ES-I3 (cell line): ENCODE measurements at regions not wholly inside any gene's neighbourhood (a gene's known extent, or its start where the extent isn't known, plus 50 kb on each side); places are given as distances from the start of the nearest gene placed in this dataset.
"Not testable (repeated sequence)": the region's sequence is repeated elsewhere in the genome, so short reads cannot be mapped to it uniquely, and the experiment has no call there.

Experiments
- H3K36me3 ChIP-seq: 2 replicates; pipeline ENCODE4 v1.6.1; 2013; ENCODE audit warnings: mild to moderate bottlenecking, low read length, control low read depth, moderate library complexity; ENCODE audit not compliant: insufficient read depth
- H3K4me1 ChIP-seq: 2 replicates; pipeline ENCODE4 v1.6.1; 2013; ENCODE audit warnings: mild to moderate bottlenecking, control low read depth, low read length; ENCODE audit not compliant: insufficient read depth
- H3K9ac ChIP-seq: 2 replicates; pipeline ENCODE4 v1.6.1; 2013; ENCODE audit warnings: low read depth, mild to moderate bottlenecking, low read length, moderate library complexity
- H3K9me3 ChIP-seq: 2 replicates; pipeline ENCODE4 v1.6.1; 2013; ENCODE audit warnings: mild to moderate bottlenecking, low read length, moderate library complexity; ENCODE audit not compliant: control insufficient read depth, insufficient read depth

DNA sequence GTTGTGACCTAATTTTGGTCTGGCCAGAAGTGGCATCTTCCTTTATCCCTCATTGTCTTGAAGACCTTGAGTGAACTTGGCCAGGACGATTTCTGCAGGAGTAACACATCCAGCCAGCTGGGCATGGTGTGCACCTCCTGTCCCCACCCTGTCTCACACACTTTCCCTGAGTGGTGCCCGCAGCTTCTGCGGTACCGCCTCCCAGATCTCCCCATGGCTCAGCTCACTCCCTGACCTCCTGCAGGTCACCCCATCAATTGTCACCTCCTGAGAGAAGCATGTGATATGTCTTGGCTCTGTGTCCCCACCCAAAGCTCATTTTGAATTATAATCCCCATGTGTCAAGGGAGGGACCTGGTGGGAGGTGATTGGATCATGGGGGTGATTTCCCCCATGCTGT lies 50.2 kb upstream of the TP53I11 start:
- H3K9me3 ChIP-seq: no peaks in the 10 kb centered on the region
- H3K36me3 ChIP-seq: no peaks in the 10 kb centered on the region
- H3K4me1 ChIP-seq: no peaks in the 10 kb centered on the region
- H3K9ac ChIP-seq: no peak overlapping the region

DNA sequence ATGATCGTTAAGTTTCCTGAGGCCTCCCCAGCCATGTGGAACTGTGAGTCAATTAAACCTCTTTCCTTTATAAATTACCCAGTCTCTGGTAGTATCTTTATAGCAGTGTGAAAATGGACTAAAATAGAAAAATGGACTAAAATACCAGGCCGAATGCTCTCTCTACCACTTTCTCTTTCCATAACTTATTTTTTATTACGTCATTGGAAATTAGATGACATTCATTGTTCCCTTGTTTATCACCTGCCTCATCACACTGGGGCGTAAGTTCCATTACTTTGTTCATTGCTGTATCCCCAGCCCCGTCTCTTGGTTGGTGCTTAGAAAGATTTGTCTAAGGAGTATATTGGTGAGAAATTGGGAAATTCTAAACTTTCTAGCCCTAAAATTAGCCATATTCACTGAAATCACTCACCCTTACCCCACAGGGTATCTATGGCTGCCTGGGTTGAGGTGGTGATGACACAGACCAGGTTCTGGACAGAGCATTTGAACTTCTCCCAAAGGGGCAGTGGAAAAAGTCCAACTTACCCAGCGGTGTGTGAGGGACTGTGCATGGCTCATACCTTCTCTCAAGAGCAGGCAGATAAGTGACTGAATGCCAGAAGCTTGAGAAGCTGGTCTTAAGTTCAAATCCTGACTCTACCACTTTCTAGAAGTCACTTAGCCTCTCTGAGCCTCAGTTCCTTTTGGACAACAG lies 50.9 kb upstream of the TP53I11 start:
- no peaks in the 10 kb centered on the region for H3K4me1 ChIP-seq
- H3K9ac ChIP-seq: no peak overlapping the region
- H3K36me3 ChIP-seq: no peaks in the 10 kb centered on the region
- H3K9me3 ChIP-seq: no peaks in the 10 kb centered on the region

DNA sequence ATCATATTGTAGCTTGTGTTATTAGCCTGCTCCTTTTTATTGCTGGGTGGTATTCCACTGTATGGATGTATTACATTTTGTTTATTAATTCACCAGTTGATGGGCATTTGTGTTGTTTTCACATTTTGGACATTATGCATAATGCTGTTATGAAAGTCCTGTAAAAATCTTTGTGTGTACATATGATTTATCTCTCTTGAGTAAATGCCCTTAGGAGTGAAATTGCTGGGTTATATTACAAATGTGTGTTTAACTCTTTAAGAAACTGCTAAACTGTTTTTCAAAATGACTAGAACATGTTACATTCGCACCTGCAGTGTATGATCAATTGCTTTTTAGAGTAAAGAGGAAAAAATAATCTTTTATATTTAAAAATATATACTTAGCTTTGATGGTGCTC lies 54.4 kb upstream of the TP53I11 start:
- Histone ChIP-seq H3K9ac (no peak overlapping the region), H3K36me3 (no peaks in the 10 kb centered on the region), H3K4me1 (no peaks in the 10 kb centered on the region), H3K9me3 (no peaks in the 10 kb centered on the region)

DNA sequence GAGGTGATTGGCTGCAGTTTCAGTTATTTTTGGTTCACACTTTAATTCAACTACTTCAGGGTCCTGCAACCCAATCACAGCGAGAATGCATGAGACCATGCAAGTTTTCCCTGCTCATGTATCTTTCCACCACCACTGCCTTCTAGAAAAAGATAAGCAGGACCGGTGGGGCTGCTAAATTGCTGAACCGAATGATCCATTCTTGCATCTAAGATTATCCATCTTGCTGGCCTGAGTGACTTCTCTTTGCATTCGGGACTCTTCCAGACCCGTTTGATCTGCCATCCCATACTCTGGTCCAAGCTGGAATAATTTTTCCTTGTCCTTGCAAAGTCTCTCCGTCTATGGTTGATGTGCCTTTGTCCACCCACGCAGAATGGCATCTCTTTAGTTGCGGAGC lies 56.3 kb upstream of the TP53I11 start:
- no peaks in the 10 kb centered on the region for H3K9me3 ChIP-seq
- no peaks in the 10 kb centered on the region for H3K4me1 ChIP-seq
- no peak overlapping the region for H3K9ac ChIP-seq
- no peaks in the 10 kb centered on the region for H3K36me3 ChIP-seq

DNA sequence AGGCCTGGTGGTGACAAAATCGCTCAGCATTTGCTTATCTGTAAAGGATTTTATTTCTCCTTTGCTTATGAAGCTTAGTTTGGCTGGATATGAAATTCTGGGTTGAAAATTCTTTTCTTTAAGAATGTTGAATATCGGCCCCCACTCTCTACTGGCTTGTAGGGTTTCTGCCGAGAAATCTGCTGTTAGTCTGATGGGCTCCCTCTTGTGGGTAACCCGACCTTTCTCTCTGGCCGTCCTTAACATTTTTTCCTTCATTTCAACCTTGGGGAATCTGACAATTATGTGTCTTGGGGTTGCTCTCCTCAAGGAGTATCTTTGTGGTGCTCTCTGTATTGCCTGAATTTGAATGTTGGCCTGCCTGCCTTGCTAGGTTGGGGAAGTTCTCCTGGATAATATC lies 65.3 kb upstream of the TP53I11 start:
- not testable (repeated sequence) for H3K36me3 ChIP-seq, H3K9me3 ChIP-seq, H3K9ac ChIP-seq, H3K4me1 ChIP-seq

DNA sequence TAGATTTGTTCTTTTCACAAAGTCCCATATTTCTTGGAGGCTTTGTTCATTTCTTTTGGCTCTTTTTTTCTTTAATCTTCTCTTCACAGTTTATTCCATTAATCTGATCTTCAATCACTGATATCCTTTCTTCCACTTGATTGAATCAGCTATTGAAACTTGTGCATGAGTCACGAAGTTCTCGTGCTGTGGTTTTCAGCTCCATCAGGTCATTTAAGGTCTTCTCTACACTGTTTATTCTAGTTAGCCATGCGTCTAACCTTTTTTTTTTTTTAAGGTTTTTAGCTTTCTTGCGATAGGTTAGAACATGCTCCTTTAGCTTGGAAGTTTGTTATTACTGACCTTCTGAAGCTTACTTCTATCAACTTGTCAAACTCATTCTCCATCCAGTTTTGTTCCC lies 65.8 kb upstream of the TP53I11 start:
- H3K4me1 ChIP-seq, H3K9me3 ChIP-seq, H3K36me3 ChIP-seq, H3K9ac ChIP-seq: not testable (repeated sequence)

DNA sequence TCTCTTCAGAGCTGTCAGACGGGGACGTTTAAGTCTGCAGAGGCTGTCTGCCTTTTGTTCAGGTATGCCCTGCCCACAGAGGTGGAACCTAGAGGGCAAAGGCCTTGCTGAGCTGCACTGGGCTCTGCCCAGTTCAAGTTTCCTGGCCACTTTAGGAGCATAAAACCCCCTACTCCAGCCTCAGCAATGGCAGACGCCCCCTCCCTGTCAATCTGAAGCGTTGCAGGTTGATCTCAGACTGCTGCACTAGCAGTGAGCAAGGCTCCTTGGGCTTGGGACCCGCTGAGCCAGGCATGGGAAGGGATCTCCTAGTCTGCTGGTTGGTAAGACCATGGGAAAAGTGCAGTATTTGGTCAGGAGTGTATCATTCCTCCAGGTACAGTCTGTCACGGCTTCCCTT lies 66.6 kb upstream of the TP53I11 start:
- H3K36me3 ChIP-seq: no peaks in the 10 kb centered on the region
- H3K9ac ChIP-seq: no peak overlapping the region
- no peaks in the 10 kb centered on the region for H3K9me3 ChIP-seq
- peaks cover 17% of the 10 kb centered on the region for H3K4me1 ChIP-seq

DNA sequence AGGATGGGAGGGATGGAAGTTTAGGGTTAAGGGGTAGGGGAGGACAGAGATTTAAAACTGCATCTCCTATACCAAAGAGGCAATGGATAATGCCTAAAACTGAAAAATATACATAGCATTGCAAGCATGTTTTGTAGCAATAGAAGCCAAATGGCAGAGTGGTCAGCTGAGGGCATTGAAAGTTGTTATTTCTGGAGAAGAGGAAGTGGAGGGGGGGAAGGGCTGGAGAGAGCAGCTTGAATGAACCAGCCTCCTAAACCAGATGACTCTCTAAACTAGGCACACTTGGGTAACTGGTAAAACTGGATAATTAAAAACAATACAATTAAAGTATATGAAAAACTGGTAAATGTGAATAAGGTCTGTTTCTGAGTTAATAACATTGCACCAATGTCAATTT lies 70.3 kb upstream of the TP53I11 start:
- no peak overlapping the region for H3K9ac ChIP-seq
- H3K36me3 ChIP-seq: no peaks in the 10 kb centered on the region; the same call in 1 of the 2 replicates
- peaks cover 20% of the 10 kb centered on the region for H3K4me1 ChIP-seq
- H3K9me3 ChIP-seq: no peaks in the 10 kb centered on the region

DNA sequence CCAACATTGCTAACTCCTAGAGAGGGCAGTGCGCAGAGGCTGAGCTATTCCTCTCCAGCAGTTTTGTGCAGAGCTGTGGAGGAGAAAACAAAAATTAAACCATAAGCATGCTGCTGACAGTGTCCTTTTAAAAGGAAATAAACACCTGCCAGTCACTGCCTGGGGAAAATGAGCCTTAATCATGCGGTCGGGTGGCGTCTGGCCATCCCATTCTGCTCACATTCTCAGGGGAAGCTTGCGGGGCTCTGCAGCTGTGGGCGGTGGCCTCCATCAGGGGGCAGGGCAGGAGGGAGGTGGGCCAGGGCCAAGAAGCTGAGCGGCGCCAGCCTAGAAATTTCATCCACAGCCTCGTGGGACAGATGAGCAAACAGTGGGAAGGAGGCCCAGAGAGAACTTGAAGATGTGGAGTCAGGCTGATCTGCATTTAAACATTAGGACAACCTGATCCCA lies 71.0 kb upstream of the TP53I11 start:
- Histone ChIP-seq H3K36me3 (no peaks in the 10 kb centered on the region; the same call in 1 of the 2 replicates), H3K9me3 (no peaks in the 10 kb centered on the region), H3K9ac (no peak overlapping the region), H3K4me1 (peaks cover 20% of the 10 kb centered on the region)

DNA sequence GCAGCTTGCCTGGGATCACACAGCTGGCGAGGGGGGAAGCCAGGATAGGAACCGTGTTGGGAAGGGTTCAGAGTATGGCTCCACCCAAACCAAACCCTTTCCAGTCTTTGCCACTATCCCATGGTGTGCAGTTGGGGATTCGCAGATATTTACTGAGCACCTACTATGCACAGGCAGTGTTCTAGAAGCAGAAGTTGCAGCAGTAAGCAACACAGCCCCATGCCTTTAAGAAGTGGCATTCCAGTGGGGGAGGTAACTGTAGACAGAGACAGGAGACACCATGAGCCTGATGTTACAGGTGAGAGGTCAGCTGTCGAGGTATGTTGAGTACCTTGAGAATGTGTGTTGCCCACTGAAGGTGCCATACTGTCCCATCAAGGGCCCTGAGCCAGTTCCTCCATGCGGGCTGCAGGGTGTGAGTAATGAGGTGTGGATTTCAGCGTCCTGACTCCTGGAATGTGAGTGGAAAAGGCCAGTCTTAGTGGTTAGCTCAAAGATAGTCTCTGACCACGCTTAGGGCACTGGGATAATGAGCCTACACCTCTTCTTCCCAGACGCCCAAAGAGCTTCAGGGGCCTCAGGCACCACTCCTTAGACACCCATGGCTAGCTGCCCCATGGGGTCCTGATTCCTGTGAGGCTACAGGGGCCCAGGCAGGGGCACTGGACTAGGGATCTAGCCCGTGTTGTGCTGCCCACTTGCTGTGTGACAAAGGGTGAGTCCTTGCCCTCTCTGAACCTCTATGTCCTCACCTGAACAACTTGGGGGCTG lies 71.8 kb upstream of the TP53I11 start:
- H3K4me1 ChIP-seq: peaks cover 20% of the 10 kb centered on the region
- no peaks in the 10 kb centered on the region; the same call in 1 of the 2 replicates for H3K36me3 ChIP-seq
- no peaks in the 10 kb centered on the region for H3K9me3 ChIP-seq
- H3K9ac ChIP-seq: no peak overlapping the region

DNA sequence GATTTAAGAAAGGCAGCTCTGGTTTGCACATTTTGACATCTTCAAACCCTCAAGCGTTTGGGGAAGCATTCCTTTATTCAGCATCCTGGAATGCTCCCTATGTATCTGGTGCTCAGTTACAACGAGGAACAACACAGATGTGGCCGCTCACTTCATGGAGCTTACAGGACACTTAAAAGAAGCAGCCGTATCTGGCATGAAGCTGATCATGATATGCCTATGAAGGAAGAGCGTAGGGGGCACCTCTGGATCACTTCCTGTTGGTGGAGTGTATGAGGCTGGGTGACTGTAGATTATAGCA lies 72.3 kb upstream of the TP53I11 start:
- Histone ChIP-seq H3K9ac (no peak overlapping the region), H3K4me1 (peaks cover 20% of the 10 kb centered on the region), H3K36me3 (no peaks in the 10 kb centered on the region; the same call in 1 of the 2 replicates), H3K9me3 (no peaks in the 10 kb centered on the region)

DNA sequence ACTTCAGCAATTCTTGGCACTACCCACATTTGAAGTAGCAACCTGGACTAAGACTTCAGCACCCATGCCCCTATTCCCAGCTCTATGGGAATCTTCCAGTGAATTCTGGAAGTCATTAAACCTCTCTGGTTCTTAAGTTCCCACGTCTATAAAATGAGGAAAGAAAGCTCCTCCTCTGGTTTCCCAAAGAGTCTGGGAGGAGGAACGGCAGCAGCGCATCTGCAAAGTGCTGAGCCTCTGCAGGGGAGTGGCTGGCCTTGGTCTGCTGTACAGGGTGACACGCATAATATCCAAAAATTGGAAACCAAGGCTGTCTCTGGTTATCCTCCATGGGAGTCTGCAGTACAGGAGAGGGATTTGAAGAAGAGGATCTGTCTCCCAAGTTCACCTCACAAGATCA lies 73.6 kb upstream of the TP53I11 start:
- H3K9me3 ChIP-seq: no peaks in the 10 kb centered on the region
- H3K9ac ChIP-seq: no peak overlapping the region
- peaks cover 20% of the 10 kb centered on the region for H3K4me1 ChIP-seq
- no peaks in the 10 kb centered on the region; the same call in 1 of the 2 replicates for H3K36me3 ChIP-seq

DNA sequence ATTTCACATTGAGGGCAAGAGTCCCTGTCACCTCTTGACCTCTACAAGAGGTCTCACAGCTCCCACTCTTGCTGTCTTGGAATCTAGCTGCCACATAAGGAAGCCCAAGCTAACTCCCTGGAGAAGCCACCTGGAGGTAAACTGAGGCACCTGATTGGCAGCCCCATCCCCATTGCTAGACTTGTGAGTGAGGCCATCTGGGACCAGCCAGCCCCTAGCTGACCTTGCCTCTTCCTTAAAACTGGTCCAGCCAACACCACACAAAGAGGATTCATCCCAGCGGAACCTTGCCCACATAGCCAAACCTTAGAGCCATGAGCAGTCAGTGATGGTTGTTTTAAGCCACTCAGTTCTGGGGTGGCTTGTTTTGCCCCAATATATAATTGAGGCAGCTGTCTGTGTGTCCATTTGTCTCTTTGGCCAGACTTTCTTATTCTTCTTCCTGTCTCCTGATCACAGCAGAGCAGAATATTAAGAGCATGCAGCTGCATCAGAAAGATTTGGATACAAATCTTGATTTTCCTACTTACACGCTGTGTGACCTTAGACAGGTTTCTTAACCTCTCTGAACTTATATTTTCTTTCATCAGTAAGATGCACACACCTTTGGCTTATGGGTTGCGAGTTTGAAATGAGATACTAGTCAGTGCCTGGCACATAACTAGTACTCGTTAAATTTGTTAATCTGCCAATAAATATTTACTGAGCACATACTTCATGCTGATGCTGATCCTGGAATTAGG lies 74.3 kb upstream of the TP53I11 start:
- no peaks in the 10 kb centered on the region; the same call in 1 of the 2 replicates for H3K36me3 ChIP-seq
- no peak overlapping the region for H3K9ac ChIP-seq
- peaks cover 20% of the 10 kb centered on the region for H3K4me1 ChIP-seq
- H3K9me3 ChIP-seq: no peaks in the 10 kb centered on the region

DNA sequence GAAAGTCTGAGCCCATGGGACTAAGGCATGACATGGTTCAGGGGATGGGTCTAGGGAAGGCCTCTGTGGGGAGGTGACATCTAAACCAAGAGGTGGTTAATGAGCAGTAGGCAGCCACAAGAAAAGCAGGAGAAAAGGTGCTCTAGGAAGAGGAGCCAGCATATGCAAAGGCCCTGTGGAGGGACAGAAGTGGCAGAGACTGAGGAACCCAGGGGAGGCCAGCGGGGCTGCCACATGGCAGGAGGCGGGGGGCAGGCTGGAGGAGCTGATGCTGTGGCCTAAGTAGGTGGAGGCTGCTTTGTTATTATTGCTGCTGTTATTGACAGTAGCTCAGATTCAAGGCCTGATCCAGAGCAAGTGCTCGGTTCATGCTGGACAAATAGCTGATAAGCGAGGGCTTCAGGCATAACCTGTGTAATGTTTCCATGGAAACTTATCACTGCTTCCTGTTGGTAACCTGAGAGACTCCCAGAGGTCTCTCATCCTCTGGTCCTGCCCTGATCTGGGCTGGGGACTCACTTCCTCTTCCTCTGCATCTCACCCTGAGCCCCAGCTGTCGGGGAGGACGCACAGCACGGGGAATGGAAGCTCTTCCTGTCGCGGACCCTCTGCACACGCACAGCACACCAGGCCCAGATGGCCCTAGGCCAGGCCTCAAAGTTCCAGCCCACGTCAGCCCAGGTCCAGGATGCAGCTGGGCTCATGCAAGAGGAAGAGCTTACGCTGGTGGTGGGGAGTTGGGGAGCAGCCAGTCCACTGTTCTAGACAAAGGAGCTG lies 75.2 kb upstream of the TP53I11 start:
- Histone ChIP-seq H3K36me3 (no peaks in the 10 kb centered on the region; the same call in 1 of the 2 replicates), H3K9me3 (no peaks in the 10 kb centered on the region), H3K4me1 (peaks cover 17% of the 10 kb centered on the region), H3K9ac (no peak overlapping the region)
